AG04450 (cell line): ENCODE measurements at regions not wholly inside any gene's neighbourhood (a gene's known extent, or its start where the extent isn't known, plus 50 kb on each side); places are given as distances from the start of the nearest gene placed in this dataset.
"Not testable (repeated sequence)": the region's sequence is repeated elsewhere in the genome, so short reads cannot be mapped to it uniquely, and the experiment has no call there.

Source experiments
- CTCF ChIA-PET: fragments of 300-600, 350-600 bp; formaldehyde crosslinking; extraction: SDS; loops from one replicate; lab custom pipeline; 2022; ENCODE audit warnings: antibody characterized with exemption, inconsistent platforms; lab: Charles Lee
- POLR2A ChIA-PET: fragments of 350-600 bp; formaldehyde crosslinking; extraction: SDS; loops from one replicate; lab custom pipeline; 2021; ENCODE audit warnings: antibody characterized with exemption, inconsistent platforms; lab: Yijun Ruan, JAX
- DNase-seq: peaks from one replicate; pipeline ENCODE4 v3.0.0-alpha.2; 2011; ENCODE audit warnings: low read depth, low spot score
- H3K27ac ChIP-seq: one replicate; pipeline ENCODE4 v1.5.1; 2012; ENCODE audit warnings: low read depth, low read length, control low read depth
- H3K27me3 ChIP-seq: one replicate; pipeline ENCODE4 v1.6.0; 2012; ENCODE audit warnings: low read length; ENCODE audit not compliant: control insufficient read depth, insufficient read depth
- H3K4me3 ChIP-seq: 2 replicates; pipeline ENCODE4 v1.5.1; 2011; ENCODE audit warnings: mild to moderate bottlenecking, low read depth, low read length, control low read depth
- H3K9me3 ChIP-seq: 2 replicates; pipeline ENCODE4 v1.5.1; 2012; ENCODE audit warnings: low read length; ENCODE audit not compliant: control insufficient read depth, insufficient read depth
- TF ChIP-seq, protein P1 (sequence below): IDR thresholded peaks from 2 replicates; pipeline ENCODE4 v1.5.1; 2011; ENCODE audit warnings: low read depth, low read length, control low read depth, inconsistent platforms

- Histone ChIP-seq H3K27ac (no peak overlapping the region), H3K27me3 (no peaks in the 10 kb centered on the region), H3K9me3 (no peaks in the 10 kb centered on the region), H3K4me3 (no peak overlapping the region)
- ChIA-PET POLR2A (no interaction called here), CTCF (no interaction called here)
- TF ChIP-seq, protein P1, sequence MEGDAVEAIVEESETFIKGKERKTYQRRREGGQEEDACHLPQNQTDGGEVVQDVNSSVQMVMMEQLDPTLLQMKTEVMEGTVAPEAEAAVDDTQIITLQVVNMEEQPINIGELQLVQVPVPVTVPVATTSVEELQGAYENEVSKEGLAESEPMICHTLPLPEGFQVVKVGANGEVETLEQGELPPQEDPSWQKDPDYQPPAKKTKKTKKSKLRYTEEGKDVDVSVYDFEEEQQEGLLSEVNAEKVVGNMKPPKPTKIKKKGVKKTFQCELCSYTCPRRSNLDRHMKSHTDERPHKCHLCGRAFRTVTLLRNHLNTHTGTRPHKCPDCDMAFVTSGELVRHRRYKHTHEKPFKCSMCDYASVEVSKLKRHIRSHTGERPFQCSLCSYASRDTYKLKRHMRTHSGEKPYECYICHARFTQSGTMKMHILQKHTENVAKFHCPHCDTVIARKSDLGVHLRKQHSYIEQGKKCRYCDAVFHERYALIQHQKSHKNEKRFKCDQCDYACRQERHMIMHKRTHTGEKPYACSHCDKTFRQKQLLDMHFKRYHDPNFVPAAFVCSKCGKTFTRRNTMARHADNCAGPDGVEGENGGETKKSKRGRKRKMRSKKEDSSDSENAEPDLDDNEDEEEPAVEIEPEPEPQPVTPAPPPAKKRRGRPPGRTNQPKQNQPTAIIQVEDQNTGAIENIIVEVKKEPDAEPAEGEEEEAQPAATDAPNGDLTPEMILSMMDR, result no peak
- DNase-seq, result no peak
These were observed 1159.4 kb upstream of the SEMA6A start for GRCh38 chr5:117734056-117734455.

DNA sequence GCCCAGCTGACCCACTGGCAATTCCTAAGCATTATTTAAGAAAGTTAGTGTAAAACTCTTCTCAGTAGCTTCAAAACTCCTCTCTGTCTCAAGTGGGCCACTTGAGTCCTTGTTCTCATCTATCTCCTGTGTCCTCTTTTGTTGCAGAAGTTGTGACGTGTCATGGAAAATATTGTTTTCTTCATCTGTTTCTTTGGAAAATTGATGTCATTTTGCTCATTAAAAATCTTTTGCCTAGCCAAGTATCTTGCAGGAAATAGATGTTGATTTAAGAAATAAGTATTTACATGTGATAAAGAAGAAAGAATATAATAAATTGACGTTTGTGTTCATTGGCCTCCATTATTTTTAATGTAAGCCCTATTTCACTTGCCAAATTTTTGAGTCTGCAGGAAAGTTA lies 1158.4 kb upstream of the SEMA6A start:
- H3K4me3 ChIP-seq, result no peak overlapping the region
- TF ChIP-seq, protein P1, result no peak
- no peaks in the 10 kb centered on the region for H3K27me3 ChIP-seq
- POLR2A ChIA-PET, result no interaction called here
- no peak for DNase-seq
- no peaks in the 10 kb centered on the region for H3K9me3 ChIP-seq
- CTCF ChIA-PET, result no interaction called here
- H3K27ac ChIP-seq, result no peak overlapping the region

GRCh38 chr5:117732264-117732663 lies 1157.6 kb upstream of the SEMA6A start:
- Histone ChIP-seq H3K27me3 (no peaks in the 10 kb centered on the region), H3K9me3 (no peaks in the 10 kb centered on the region), H3K4me3 (no peak overlapping the region), H3K27ac (no peak overlapping the region)
- CTCF ChIA-PET, result no interaction called here
- DNase-seq, result no peak
- POLR2A ChIA-PET, result no interaction called here
- TF ChIP-seq, protein P1, result no peak

- Histone ChIP-seq H3K9me3 (no peaks in the 10 kb centered on the region), H3K27ac (no peak overlapping the region), H3K27me3 (no peaks in the 10 kb centered on the region), H3K4me3 (no peak overlapping the region)
- DNase-seq, result no peak
- TF ChIP-seq, protein P1, result no peak
- ChIA-PET CTCF (no interaction called here), POLR2A (no interaction called here)
These were observed 1156.8 kb upstream of the SEMA6A start for GRCh38 chr5:117731446-117731845.

DNA sequence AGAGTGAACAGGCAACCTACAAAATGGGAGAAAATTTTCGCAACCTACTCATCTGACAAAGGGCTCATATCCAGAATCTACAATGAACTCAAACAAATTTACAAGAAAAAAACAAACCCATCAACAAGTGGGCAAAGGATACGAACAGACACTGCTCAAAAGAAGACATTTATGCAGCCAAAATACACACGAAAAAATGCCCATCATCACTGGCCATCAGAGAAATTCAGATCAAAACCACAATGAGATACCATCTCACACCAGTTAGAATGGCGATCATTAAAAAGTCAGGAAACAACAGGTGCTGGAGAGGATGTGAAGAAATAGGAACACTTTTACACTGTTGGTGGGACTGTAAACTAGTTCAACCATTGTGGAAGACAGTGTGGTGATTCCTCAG lies 1146.2 kb upstream of the SEMA6A start:
- H3K27ac ChIP-seq, H3K27me3 ChIP-seq, POLR2A ChIA-PET, H3K9me3 ChIP-seq, H3K4me3 ChIP-seq, DNase-seq, CTCF ChIA-PET: not testable (repeated sequence)

- H3K9me3 ChIP-seq, result no peaks in the 10 kb centered on the region; the same call in 1 of the 2 replicates
- H3K27me3 ChIP-seq, result no peaks in the 10 kb centered on the region
- ChIA-PET POLR2A (no interaction called here), CTCF (no interaction called here)
- no peak overlapping the region for H3K4me3 ChIP-seq
- no peak for DNase-seq
- no peak overlapping the region for H3K27ac ChIP-seq
- TF ChIP-seq, protein P1, result no peak
These were observed 1144.8 kb upstream of the SEMA6A start for GRCh38 chr5:117719413-117719812.
